ENCODE measurements at regions not wholly inside any gene's neighbourhood (a gene's known extent, or its start where the extent isn't known, plus 50 kb on each side); places are given as distances from the start of the nearest gene placed in this dataset.

DNA sequence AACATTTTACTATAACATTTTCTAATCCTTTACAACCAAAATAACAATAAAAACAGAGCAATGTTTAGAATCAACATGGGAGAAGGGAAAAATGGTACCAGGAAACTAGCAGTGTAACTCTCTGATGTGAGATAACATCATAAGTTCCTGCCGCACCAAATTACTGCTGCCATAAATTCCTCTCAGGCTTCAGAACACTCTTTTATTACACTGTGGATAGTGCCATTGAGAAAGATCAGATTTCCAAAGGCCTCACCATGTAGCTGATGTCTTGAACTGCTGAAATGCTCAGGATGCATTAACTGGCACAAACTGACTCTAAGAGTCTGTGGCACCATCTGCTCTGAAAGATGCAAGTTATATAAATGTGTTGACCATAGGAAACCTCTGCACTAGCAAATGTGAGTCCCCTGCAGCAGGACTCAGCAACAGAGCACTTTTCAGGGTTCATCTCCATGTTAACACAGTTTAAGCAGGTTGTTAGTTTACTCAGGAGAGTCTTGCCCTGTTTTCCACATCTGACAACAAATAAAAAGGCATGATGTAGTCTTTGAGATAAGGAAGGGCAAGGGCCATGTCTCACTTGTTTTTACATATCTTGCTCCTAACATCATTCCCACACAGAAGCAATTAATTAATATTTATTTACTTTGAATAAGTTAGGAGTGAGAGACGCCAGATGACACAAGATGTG lies 218.1 kb downstream of the CETN3 start:
- DNase-seq (ENCODE audit: low read depth), result no peak

DNA sequence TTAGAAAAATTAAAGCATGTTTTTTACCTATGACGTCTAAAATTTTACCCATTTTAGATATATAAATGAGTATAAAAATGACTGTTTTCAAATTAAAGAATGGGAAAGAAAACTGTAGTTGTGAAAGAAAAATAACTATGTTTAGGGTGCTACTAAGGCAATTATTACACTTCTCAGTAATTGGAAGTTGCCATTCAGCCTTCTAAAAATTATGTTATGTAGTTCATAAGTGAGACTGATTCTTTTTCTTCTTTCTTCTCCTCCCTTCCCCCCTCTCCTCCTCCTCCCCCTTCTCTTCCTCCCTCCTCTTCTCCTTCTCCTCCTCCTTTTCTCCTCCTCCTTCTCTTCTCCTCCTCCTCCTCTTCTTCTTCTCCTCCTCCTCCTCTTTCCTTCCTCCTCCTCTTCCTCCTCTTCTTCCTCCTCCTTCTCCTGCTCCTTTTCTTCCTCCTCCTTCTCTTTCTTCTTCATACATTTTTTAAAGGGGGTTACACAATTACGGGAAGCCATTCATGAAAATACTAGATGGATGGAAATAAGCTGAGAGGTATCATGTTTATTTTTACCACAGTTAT lies 223.6 kb downstream of the CETN3 start:
- no peak for DNase-seq (ENCODE audit: low read depth)

DNA sequence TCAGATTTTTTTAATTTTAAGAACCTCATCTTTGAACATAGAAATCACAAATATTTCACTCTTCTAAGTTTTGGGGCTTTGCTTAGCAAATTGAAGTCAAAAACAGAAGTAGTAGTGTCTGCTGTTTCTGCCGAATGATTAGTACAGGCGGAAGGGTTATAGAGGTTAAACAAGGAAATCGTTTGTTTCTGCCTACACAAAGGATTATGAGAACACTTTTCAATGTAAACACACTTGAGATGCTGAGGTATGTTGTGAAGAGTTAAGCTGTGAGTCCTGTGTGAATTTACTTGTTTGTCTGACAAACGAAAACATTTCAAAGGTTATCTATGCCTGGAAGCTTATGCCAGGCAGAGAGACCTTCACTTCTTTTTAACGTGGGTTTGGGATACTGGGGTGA lies 224.8 kb downstream of the CETN3 start:
- DNase-seq (ENCODE audit: low read depth), result no peak

DNA sequence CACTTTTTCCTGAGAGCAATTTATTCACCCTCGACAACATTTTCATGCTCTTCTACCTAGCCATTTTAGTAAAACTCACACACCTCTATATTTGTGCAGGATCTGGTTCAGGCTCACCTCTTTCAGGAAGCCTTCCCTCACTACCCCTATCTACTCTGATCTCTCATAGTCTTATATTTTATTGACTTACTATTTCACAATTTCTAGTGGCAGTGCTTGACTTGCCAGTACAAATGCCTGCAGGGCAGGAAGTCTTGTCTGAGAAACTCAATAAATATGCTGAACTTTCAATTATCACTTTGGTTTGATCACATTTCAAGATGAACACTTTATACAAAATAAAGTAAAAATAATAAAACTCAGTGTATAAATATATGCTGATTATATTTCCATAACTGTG lies 226.8 kb downstream of the CETN3 start:
- no peak for DNase-seq (ENCODE audit: low read depth)

DNA sequence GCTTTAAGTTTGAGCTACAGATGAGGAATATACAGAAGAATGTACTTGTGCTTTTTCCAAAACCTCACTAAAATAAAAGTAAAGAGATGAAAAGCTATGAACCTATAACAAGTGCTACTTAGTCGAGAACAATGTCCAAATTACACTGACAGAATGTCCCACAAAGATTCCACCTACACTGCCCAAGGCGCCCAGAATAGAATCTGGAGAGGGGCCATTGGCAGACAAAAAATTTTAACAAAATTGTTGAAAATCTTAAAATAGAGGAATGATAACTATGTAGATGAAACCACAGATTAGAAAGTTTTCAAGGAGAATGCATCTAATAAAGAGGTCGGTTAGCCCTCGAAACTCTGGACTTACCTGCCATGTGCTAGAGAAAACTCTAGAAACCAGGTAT lies 235.3 kb downstream of the CETN3 start:
- no peak for DNase-seq (ENCODE audit: low read depth)

DNA sequence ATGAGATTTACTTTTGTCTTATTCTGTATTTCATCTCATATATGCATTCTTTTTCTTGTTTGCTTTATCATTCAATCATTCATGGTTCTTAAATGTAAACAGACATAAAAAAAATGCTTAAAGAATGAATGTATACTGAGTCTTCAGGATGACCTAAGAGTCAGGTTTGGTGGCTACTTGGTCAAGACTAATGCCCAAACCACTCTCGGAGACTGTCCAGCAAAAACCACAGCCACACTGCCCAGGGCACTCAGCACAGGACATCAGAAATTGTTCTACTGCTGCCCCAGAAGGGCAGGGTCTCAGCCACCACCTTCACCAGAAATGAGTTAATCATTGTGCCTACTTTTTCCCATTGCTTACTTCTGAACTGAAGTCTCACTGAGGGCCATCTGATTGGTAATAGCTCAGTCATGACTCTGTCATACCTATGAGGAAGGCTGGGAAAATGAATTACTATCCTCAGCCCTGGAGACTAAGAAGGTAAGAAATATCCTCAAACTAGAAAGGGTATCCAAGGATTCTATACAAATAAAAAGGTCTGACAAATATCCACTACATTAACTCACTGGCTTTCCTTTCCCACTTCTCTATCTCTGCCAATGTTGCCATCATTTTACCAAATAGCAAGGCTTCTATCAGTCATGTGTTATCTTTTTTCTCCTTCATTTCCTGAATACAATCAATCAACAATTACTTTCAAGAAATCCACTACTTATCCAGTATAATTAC lies 236.1 kb downstream of the CETN3 start:
- no peak for DNase-seq (ENCODE audit: low read depth)

DNA sequence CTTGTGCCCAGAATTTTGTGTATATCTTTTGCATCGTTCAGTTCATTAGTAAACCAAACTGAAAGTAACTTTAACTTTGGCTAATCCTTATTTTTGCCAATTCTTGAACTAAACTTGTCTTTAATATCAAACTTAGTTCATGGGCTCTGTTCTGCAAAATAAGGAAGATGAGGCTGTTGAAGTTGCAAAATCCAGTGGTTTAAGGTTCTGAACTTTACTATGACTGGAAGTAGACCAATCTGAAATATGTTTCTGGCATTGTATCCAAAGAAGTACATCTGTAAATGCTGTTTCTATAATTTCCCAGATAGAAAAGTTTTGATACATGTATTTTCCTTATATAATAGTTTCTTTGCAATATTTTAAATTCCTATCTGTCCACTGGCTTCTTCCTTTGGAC lies 238.1 kb downstream of the CETN3 start:
- DNase-seq (ENCODE audit: low read depth), result no peak

DNA sequence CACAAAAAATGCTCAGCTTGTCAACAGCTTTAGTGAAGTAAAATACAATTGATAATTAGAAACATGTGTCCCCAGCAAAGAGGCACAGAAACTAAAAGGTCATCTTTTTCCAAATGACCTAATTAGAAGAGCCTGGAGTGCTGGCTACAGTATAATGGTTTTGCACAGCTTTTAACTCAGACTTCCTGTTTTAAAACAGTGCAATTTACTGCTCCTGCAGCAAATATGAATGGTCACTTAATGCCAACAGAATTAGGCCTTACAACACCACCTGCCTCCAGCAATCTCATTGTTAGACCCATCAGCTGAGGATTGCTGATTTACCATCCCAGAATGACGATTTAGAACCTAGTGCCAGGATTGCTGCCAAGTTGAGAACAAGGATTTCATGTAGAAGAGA lies 239.3 kb downstream of the CETN3 start:
- no peak for DNase-seq (ENCODE audit: low read depth)

DNA sequence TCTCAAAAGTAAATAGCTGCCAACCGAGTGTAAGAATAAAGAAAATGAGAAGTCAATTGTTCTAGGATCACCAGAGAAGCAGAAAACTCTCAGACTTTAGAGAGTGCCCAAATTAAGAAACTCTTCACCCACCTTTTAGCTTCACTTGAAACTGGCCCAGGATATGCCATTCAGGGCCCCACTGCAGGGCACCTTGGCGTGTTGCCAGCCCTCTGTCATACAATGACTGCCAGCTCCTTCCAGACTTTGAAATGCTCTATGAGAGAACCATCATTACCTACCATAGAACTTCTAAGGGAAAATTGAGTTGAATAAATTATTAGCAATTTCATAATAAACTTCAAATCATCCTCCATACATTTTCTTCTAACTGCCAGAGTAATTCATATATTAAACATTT lies 240.5 kb downstream of the CETN3 start:
- DNase-seq (ENCODE audit: low read depth), result no peak

DNA sequence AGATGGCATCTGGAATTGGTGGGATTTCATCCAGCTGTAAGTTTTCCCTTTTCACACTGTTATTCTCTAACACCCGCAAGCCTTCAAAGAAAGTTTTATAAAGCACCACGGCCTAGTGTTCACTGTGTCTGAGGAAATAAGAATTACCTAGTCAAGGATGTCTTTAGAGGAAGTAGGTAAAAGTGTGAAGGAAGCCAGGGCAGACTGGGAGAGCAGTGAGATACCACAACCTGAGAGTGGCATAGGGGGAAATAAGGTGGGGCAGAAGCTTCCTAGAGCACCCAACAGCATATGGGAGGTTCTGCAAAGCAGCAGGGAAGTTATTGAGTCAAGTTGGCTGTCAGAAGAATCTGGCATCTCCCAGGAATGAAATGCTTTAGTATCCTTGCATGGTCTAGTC lies 241.2 kb downstream of the CETN3 start:
- no peak for DNase-seq (ENCODE audit: low read depth)

DNA sequence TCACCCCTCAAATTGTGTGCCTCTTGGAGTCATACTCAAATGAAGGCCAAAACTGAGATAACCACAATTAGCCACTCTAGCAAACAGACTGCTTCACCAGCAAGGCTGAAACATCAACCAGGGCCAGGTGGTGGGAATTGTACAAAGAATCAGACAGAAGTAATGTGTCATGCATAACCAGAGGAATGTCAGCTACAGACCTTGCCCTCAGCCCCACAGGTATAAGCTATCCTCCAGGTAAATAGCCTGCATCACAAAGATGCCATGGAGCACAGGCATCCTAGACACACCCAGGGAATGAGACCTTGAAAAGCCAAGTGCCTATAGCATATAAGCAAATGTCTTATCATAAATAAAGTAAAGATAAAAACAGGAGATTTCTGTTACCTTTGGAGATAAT lies 242.7 kb downstream of the CETN3 start:
- no peak for DNase-seq (ENCODE audit: low read depth)

DNA sequence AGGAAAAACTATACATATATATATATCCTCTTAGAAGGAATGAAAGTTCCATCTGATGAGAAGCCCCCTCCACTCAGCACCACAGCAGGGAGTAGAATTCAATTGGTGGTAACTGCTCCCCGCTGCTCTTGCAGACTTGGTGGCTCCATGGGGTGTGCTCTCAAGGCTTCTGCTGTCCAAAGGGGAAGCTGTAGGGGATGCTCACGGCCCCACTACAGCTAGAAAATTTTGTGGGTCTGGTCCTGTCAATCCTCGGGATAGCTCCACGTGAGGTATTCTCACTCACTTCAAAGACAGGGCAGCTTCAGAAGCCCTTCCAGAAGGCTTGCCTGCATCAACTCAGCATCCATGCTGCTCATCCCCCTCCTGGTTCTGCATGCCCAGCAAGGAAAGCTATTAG lies 247.2 kb downstream of the CETN3 start:
- DNase-seq (ENCODE audit: low read depth), result no peak

DNA sequence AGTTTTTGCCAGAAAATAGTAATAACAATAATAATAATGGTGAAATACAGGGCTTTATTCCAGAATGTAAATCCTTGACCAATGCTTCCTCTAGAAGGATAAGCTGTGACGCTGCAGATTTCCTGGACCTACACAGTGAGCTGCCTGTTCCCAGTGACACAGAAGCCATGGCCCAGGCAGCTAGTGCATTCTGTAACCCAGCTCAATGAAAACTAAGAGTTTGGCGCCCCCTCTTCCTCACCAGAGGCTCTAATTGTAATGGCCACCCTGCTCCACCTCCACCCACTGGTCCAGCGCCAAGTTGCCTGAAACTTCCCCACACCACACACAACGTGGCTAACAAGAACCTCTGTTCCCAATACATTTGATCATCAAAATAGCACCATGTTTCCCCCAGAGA lies 248.1 kb downstream of the CETN3 start:
- DNase-seq (ENCODE audit: low read depth), result no peak

DNA sequence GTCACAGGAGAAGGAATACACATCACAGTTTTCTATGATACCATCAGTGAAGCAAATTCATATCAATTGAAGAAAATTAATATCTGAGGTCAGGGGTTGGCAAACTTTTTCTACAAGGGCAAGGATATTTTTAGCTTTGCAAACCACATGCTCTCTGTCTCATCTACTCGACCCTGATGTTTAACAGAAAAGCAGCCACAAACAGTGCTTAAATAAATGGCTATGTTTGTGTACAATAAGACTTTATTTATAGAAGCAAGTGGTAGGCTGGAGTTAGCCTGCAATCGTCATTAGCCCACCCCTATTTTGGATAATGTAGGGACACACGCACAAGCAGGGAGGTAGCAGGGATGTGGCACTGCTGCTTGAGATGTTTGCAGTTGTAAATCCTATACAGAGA lies 251.4 kb downstream of the CETN3 start:
- DNase-seq (ENCODE audit: low read depth), result no peak

DNA sequence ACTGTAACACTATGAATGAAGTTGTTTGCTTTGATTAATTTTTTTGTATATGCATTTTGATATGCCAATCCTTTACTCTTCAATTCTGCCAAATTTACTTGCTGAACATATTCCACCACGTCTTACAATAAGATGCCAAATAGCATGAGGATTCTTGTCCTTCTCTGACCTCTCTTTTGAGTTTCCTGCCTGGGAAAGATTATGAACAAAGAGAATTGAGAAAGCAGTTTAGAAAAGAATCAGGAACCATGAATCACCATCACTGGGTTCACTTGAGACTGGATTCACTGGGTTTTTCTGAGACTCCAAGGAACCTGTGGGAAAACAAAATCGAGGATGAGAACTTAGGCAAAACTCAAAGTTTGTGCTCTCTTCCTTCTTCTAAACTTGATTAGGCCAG lies 256.5 kb downstream of the CETN3 start:
- DNase-seq (ENCODE audit: low read depth), result no peak

DNA sequence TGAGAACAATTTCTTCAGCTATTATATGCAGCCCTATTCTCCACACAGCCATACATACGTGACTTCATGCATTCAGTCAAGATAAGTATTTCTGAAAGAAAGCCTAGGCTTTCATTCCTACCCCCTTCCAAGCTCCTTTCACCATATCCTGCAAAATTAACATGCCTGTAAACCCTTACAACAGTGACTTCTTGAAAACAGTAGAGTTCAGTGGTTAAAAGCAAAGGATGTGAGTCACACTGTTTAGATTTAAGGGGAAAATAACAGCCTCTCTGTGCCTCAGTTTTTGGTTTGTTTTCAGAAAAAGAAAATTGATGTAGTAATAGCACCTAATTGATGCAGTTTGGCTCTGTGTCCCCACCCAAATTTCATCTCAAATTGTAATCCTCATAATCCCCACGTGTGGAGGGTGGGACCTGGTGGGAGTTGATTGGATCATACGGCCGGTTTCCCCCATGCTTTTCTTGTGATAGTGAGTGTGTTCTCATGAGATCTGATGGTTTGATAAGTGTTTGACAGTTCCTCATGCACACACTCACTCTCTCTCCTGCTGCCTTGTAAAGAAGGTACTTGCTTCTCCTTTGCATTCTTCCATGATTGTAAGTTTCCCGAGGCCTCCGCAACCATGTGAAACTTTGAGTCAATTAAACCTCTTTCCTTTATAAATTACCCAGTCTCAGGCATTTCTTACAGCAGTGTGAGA lies 264.8 kb downstream of the CETN3 start:
- DNase-seq (ENCODE audit: low read depth), result no peak

DNA sequence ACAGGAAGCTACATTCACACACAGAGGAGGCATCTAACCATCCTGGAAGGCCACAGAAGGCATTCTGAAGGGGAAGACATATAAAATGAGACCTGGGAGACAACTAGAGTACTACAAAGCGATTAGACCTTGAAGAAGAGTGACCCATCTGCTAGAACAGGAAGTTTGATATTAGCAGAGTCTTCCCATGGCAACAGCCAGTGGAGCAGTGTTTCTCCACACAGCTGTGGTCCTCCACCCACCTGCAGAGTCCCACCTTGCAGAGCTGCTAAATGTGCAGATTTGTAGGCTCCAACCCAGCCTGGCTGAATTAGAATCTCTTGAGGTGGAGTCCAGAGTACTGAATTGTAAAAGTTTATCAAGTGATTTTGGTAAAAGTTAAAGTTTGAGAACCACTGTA lies 267.0 kb downstream of the CETN3 start:
- no peak for DNase-seq (ENCODE audit: low read depth)

DNA sequence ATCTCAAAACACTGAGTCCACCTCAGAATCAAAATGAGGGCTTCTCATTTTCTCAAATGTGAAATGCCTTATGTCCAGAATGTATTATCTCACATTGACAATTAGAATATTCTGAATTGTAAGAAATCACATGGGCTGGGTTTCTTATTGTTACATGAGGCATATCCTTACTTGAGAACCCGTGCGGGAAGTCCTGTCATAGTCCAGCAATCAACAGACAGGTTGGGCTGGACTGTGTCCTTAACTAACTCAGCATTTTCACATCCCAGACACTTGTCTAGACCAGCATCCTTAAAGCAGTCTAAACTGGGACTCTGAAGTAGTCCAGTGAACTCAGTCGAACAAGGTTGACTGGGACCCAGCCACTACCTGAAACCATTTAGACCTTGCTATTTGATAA lies 267.6 kb downstream of the CETN3 start:
- DNase-seq (ENCODE audit: low read depth), result no peak

DNA sequence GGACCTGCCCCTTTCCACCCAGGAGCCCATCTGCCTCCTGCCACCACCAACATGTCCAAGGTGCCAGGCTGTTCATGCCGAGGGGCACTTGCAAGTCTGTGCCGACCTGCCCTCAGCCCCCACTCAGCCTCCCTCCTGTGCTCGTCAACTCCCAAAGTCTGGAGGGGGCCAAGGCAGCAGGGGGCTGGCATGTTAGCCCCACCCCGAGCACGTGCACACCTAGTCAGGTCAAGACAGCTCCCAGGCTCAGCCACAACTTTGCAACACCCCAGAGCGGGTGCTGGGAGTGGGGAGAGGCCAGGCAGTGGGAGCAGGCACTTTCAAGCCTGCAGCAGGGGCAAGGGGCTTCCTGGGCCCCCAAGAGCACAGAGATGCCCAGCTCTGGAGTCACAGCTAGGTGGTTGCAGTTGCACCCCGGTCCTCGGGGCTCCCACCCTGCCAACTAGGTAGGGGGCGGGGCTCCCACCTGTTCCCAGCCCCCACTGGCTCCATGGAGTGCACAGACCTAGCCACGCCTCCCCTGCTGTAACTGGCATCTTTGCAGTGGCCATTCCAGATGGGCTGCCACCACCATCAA lies 272.5 kb downstream of the CETN3 start:
- no peak for DNase-seq (ENCODE audit: low read depth)

DNA sequence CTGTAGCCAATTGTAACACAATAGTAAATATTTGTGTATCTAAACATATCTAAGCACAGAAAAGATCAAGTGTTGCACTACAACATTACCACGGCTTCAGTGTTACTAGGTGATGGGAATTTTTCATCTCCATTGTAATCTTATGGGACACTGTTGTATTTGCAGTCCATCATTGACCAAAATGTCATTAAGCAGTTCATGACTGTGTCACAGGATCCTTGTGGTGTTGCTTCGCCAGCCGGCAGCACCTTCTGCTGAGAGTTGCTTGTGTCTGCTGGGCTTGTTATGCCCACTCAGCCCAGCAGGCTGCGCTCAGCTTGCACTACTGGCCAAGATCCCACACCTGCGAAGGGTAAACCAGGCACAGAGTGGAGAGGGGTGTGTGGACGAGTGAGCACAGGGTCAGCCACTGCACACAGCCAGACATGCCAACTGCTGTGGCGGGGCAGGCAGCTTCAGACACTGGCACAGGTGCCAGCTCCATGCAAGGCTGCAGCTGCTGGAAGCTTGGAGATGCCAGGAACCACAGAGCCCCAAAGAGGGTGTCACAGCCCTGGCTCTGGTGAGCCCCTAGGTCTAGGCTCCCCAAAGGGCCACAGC lies 273.7 kb downstream of the CETN3 start:
- no peak for DNase-seq (ENCODE audit: low read depth)

DNA sequence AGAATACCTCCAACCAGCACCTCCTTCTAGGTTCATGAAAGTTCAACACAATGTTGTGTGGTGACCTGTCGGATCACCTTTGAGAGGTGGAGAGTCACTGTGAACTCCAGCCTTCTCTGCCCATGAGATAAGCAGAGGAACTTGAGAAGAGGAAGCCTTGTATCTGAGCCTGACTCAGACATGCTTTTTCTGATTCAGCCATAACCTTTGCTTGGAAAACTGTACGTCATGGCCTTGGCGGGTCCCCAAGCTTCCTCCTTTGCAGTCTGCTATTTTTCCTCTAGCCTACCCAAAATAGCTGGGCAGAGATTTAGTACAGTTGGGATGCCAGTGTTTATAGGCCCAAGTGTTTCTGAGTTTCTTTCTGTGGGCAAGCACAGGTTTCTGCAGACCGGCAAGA lies 274.7 kb downstream of the CETN3 start:
- peak; percentile 74 for DNase-seq (ENCODE audit: low read depth)

DNA sequence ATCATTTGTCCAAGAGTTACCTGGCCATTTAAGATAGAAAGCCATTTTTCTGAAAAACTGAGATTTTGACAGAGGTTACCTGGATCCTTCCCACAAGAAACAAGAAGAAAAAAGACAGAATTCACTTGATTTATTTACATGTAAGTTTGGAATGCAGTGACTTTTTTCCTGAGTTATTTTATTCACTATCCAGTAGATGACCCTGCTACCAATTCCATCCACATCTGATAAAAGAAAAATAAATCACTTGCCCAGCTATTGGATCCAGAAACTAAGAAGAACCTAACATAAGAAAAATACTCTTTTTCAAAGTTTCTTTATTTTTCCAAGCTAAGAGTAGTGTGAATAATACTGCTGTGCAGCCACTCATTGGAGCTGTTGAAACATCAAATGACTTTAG lies 275.2 kb downstream of the CETN3 start:
- DNase-seq (ENCODE audit: low read depth), result no peak

Measured in stromal cell of bone marrow (primary cell).